ENCODE measurements at regions not wholly inside any gene's neighbourhood (a gene's known extent, or its start where the extent isn't known, plus 50 kb on each side); places are given as distances from the start of the nearest gene placed in this dataset.

DNA sequence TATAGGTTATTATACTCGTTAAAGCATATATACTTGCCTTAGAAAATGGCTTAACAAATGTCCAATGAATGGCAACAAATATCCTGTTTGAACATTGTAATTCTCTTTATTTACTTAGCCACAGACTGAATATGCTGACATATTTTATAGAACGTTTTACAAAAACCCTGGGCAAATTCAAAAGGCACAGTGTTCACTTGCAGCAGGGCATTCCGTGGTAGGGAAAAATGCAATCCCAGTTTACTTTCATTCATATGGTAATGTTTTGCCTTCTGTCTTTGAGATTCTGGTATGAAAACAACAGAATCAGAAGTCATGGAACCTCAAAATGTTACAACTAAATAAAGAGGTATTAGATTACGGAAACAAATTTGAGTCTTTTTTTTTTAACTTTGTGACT, 56.2 kb upstream of the MYCBP2 start:
- no peak for TF ChIP-seq POLR2A (IDR thresholded peaks at IDR 0.05)
- no peak for TF ChIP-seq CTCF (IDR thresholded peaks at IDR 0.05)
- TF ChIP-seq POLR2AphosphoS5 (IDR thresholded peaks at IDR 0.05), result no peak
- Histone ChIP-seq H3K36me3 (no peaks in the 10 kb centered on the region), H3K9me3 (no peaks in the 10 kb centered on the region), H3K4me1 (no peaks in the 10 kb centered on the region), H3K4me3 (no peak overlapping the region), H3K27ac (no peak overlapping the region), H3K27me3 (no peaks in the 10 kb centered on the region)
- DNase-seq (ENCODE audit: low spot score in 2 of 2), result no peak
- intact Hi-C loops (cut with DNase I; ENCODE audit: low total_unique reads), result no loop called here

DNA sequence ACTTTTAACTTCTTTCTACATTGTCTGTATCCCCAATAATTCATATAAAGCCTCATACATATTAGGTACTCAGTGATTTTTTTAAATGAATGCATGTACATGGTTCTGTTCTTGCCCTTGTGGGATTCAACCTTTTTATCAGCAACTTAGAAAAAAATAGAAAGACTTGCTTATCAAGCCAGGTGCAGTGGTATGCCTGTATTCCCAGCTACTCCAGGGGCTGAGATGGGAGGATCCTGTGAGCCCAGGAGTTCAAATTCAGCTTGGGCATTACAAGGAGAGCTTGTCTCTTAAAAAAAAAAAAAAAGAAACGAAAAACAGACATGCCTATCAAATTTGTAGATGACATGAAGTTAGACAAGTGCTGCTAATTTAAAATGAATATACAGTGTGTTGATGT, 54.2 kb upstream of the MYCBP2 start:
- DNase-seq (ENCODE audit: low spot score in 2 of 2), result no peak
- no peaks in the 10 kb centered on the region for H3K27me3 ChIP-seq
- H3K9me3 ChIP-seq, result no peaks in the 10 kb centered on the region
- H3K4me3 ChIP-seq, result no peak overlapping the region
- H3K4me1 ChIP-seq, result no peaks in the 10 kb centered on the region
- no peak overlapping the region for H3K27ac ChIP-seq
- intact Hi-C loops (cut with DNase I; ENCODE audit: low total_unique reads), result no loop called here
- no peak for TF ChIP-seq POLR2A (IDR thresholded peaks at IDR 0.05)
- no peak for TF ChIP-seq POLR2AphosphoS5 (IDR thresholded peaks at IDR 0.05)
- no peak for TF ChIP-seq CTCF (IDR thresholded peaks at IDR 0.05)
- no peaks in the 10 kb centered on the region for H3K36me3 ChIP-seq

DNA sequence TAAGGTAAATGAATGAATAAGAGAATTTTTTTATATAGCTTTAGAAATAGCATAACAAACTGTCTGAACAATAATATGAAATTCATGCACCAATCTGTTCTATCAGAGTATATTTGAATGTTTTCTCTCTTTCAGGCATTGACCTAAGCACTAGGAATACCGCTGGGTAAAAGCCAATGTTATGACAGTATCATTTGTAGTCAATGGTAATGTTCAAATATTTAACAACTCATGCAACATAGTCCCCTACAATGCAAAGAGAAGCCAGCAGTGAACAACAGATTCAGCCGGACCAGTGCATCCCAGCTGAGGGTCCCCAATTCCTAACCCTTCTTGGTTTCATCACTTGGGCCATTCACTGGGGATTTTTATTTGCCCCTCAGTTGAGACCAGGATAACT, 52.6 kb upstream of the MYCBP2 start:
- TF ChIP-seq CTCF (IDR thresholded peaks at IDR 0.05), result no peak
- TF ChIP-seq POLR2A (IDR thresholded peaks at IDR 0.05), result no peak
- TF ChIP-seq POLR2AphosphoS5 (IDR thresholded peaks at IDR 0.05), result no peak
- Histone ChIP-seq H3K4me1 (no peaks in the 10 kb centered on the region), H3K9me3 (no peaks in the 10 kb centered on the region), H3K4me3 (no peak overlapping the region), H3K36me3 (no peaks in the 10 kb centered on the region), H3K27ac (no peak overlapping the region), H3K27me3 (no peaks in the 10 kb centered on the region)
- no peak for DNase-seq (ENCODE audit: low spot score in 2 of 2)
- intact Hi-C loops (cut with DNase I; ENCODE audit: low total_unique reads), result no loop called here

- H3K4me3 ChIP-seq, result no peak overlapping the region
- no peaks in the 10 kb centered on the region for H3K36me3 ChIP-seq
- H3K9me3 ChIP-seq, result no peaks in the 10 kb centered on the region
- no peak overlapping the region for H3K27ac ChIP-seq
- no peaks in the 10 kb centered on the region for H3K4me1 ChIP-seq
- DNase-seq (ENCODE audit: low spot score in 2 of 2), result no peak
- H3K27me3 ChIP-seq, result no peaks in the 10 kb centered on the region
- intact Hi-C loops (cut with DNase I; ENCODE audit: low total_unique reads), result no loop called here
- TF ChIP-seq POLR2AphosphoS5 (IDR thresholded peaks at IDR 0.05) (no peak), POLR2A (IDR thresholded peaks at IDR 0.05) (no peak), CTCF (IDR thresholded peaks at IDR 0.05) (no peak)
Observed at GRCh38 chr13:77378662-77379061, 51.8 kb upstream of the MYCBP2 start.

GRCh38 chr13:77377016-77377415, 50.1 kb upstream of the MYCBP2 start:
- no peaks in the 10 kb centered on the region for H3K36me3 ChIP-seq
- intact Hi-C loops (cut with DNase I; ENCODE audit: low total_unique reads), result no loop called here
- H3K4me3 ChIP-seq, result no peak overlapping the region
- H3K4me1 ChIP-seq, result no peaks in the 10 kb centered on the region
- H3K27me3 ChIP-seq, result no peaks in the 10 kb centered on the region
- no peak overlapping the region for H3K27ac ChIP-seq
- no peak for TF ChIP-seq POLR2A (IDR thresholded peaks at IDR 0.05)
- no peak for TF ChIP-seq POLR2AphosphoS5 (IDR thresholded peaks at IDR 0.05)
- TF ChIP-seq CTCF (IDR thresholded peaks at IDR 0.05), result no peak
- H3K9me3 ChIP-seq, result no peaks in the 10 kb centered on the region
- DNase-seq (ENCODE audit: low spot score in 2 of 2), result no peak

Data from breast epithelium (tissue), 4 donors.